ENCODE measurements at regions not wholly inside any gene's neighbourhood (a gene's known extent, or its start where the extent isn't known, plus 50 kb on each side); places are given as distances from the start of the nearest gene placed in this dataset.

DNA sequence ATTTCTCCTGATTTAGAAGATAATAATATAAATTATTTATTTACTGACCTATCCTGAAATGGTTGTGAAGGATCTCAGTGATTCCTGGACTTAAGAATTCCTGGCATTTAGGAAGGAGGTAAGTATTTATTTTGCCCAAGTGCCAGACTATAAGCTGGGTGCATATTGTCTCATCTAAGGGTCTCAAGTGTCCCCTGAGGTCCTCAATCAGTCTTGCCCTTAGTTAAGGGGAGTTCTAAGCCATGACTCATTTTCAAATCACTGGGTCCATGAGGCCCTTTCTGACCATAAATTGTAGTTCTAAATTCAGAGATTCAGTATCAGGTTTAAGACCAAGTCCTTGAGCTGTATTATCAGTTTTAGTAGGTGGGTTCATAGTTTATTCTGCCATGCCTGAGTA lies 251.6 kb upstream of the MEOX2 start:
- no peak for TF ChIP-seq CTCF (IDR thresholded peaks at IDR 0.05; ENCODE audit: low read depth, low read length, missing control alignments)
- no peak overlapping the region for H3K4me3 ChIP-seq (replicated peaks; ENCODE audit: low read depth, low read length)
- DNase-seq (ENCODE audit: extremely low read depth, low read depth) = no peak

DNA sequence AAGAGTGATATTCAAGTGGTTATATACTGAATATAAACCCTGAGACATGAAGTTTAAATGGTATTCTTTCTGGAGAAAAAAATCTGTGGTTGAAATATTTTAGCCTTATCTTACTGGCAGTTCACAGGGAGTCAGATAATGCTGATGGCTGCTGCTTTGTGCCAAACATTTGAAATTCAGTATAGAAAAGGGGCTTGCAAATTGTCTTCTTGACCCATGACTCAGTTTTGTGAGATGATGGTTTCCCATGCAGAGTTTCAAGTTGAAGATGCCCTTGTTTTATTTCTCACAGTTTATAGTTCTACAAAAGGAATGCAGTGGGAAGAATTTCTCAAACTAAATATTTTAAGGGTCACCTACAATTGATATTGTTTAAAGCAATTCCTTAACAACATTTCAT lies 251.1 kb upstream of the MEOX2 start:
- no peak overlapping the region for H3K4me3 ChIP-seq (replicated peaks; ENCODE audit: low read depth, low read length)
- DNase-seq (ENCODE audit: extremely low read depth, low read depth) = no peak
- TF ChIP-seq CTCF (IDR thresholded peaks at IDR 0.05; ENCODE audit: low read depth, low read length, missing control alignments) = no peak

- no peak for TF ChIP-seq CTCF (IDR thresholded peaks at IDR 0.05; ENCODE audit: low read depth, low read length, missing control alignments)
- no peak for DNase-seq (ENCODE audit: extremely low read depth, low read depth)
- no peak overlapping the region for H3K4me3 ChIP-seq (replicated peaks; ENCODE audit: low read depth, low read length)
Measured at GRCh38 chr7:15936991-15937390, 250.5 kb upstream of the MEOX2 start.

DNA sequence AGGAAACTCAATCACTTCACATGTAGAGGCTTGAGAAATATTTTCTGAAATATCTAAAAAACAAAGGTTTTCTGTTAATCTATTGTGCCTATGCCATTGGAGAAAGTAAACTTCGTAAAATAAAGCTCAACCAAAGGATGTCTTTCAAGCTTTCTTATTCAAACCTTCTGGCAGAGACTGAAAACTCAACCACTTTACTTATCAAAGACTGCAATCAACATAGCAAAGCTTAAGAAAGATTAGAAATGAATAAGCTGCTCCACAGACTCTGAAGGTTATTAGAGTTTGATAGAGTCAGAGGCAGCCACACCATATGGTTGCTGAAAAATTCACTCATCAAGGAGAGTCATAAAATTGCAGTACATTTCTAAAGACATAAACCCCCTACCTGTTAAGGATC lies 245.8 kb upstream of the MEOX2 start:
- no peak for DNase-seq (ENCODE audit: extremely low read depth, low read depth)
- H3K4me3 ChIP-seq (replicated peaks; ENCODE audit: low read depth, low read length) = no peak overlapping the region
- TF ChIP-seq CTCF (IDR thresholded peaks at IDR 0.05; ENCODE audit: low read depth, low read length, missing control alignments) = no peak

DNA sequence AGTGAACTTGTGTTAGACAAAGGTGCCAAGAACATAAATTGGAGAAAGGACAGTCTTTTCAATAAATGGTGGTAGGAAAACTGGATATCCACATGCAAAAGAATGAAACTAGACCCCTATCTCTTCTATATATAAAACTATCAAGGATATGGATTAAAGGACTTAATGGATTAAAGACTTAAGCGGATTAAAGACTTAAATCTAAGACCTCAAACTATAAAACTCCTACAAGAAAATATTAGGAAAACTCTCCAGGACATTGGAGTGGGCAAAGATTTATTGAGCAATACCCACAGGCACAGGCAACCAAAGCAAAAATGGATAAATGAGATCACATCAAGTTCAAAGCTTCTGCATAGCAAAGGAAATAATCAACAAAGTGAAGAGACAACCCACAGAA lies 242.9 kb upstream of the MEOX2 start:
- H3K4me3 ChIP-seq (replicated peaks; ENCODE audit: low read depth, low read length) = no peak overlapping the region
- no peak for TF ChIP-seq CTCF (IDR thresholded peaks at IDR 0.05; ENCODE audit: low read depth, low read length, missing control alignments)

DNA sequence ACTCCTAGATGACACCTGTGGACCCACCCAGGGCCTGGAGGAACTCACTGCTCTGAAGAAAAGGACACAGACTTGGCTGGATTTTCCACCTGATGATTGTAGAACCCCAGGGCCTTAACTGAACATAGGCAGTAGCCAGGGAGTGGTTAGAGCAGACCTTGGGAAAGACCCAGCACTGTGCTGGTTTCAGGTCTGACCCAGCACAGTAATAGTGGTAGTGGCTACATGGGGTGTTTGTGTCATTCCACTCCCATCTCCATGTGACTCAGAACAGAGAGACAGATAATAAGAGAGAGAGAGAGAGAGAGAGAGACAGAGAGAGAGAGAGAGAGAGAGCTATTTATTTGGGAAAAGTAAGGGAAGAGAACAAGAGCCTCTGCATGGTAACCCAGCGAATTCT lies 239.1 kb upstream of the MEOX2 start:
- no peak for DNase-seq (ENCODE audit: extremely low read depth, low read depth)
- no peak overlapping the region for H3K4me3 ChIP-seq (replicated peaks; ENCODE audit: low read depth, low read length)
- no peak for TF ChIP-seq CTCF (IDR thresholded peaks at IDR 0.05; ENCODE audit: low read depth, low read length, missing control alignments)

More for the DNA sequence above, 242.9 kb upstream of the MEOX2 start:
- no peak for DNase-seq (ENCODE audit: extremely low read depth, low read depth)

GRCh38 chr7:15924910-15925309 lies 238.4 kb upstream of the MEOX2 start:
- no peak overlapping the region for H3K4me3 ChIP-seq (replicated peaks; ENCODE audit: low read depth, low read length)
- no peak for DNase-seq (ENCODE audit: extremely low read depth, low read depth)
- no peak for TF ChIP-seq CTCF (IDR thresholded peaks at IDR 0.05; ENCODE audit: low read depth, low read length, missing control alignments)

Data from HFF-Myc (cell line).